Stimulated activated effector memory CD8-positive, alpha-beta T cell treated with anti-CD3 and anti-CD28 coated beads, Interleukin-12 subunit alpha, Interleukin-12 subunit beta, amount 100 ng/mL, for 72 hours (primary cell): ENCODE measurements at regions not wholly inside any gene's neighbourhood (a gene's known extent, or its start where the extent isn't known, plus 50 kb on each side); places are given as distances from the start of the nearest gene placed in this dataset.
"Not testable (repeated sequence)": the region's sequence is repeated elsewhere in the genome, so short reads cannot be mapped to it uniquely, and the experiment has no call there.

Source experiments
- ATAC-seq: fragments of 150-1000 bp; cut with Tn5 transposase; 2 replicates; pipeline ENCODE4 v1.10.0; 2021
- DNase-seq, 2 donors: peaks; one replicate each; pipeline ENCODE4 v3.0.0; 2021 to 2022; ENCODE audit warnings: low spot score in 2 of 2
- H3K27ac Mint-ChIP-seq: one replicate; pipeline ENCODE4 v1.8.0; 2022; ENCODE audit warnings: mild to moderate bottlenecking, mixed read lengths
- H3K36me3 Mint-ChIP-seq: one replicate; pipeline ENCODE4 v1.8.0; 2022; ENCODE audit warnings: mild to moderate bottlenecking, mixed read lengths
- H3K4me1 Mint-ChIP-seq: one replicate; pipeline ENCODE4 v1.8.0; 2022; ENCODE audit warnings: mixed read lengths
- H3K4me3 Mint-ChIP-seq: one replicate; pipeline ENCODE4 v1.8.0; 2022; ENCODE audit warnings: mild to moderate bottlenecking, mixed read lengths
- H3K9me3 Mint-ChIP-seq: one replicate; pipeline ENCODE4 v1.8.0; 2022; ENCODE audit warnings: mixed read lengths

- H3K27ac Mint-ChIP-seq: no peak overlapping the region
- no peaks in the 10 kb centered on the region for H3K4me1 Mint-ChIP-seq
- H3K9me3 Mint-ChIP-seq: no peaks in the 10 kb centered on the region
These were observed 180.8 kb upstream of the ATP5MC3 start for GRCh38 chr2:175362331-175362730.

GRCh38 chr2:175359710-175360109, 178.2 kb upstream of the ATP5MC3 start:
- Mint-ChIP-seq H3K27ac (no peak overlapping the region), H3K4me1 (no peaks in the 10 kb centered on the region), H3K9me3 (no peaks in the 10 kb centered on the region), H3K4me3 (no peak overlapping the region), H3K36me3 (no peaks in the 10 kb centered on the region)
- ATAC-seq (no peak), DNase-seq (no peak)

More at GRCh38 chr2:175362331-175362730, 180.8 kb upstream of the ATP5MC3 start:
- no peak for ATAC-seq
- no peak overlapping the region for H3K4me3 Mint-ChIP-seq
- DNase-seq: no peak
- H3K36me3 Mint-ChIP-seq: no peaks in the 10 kb centered on the region

GRCh38 chr2:175356901-175357300, 175.4 kb upstream of the ATP5MC3 start:
- H3K36me3 Mint-ChIP-seq: no peaks in the 10 kb centered on the region
- H3K9me3 Mint-ChIP-seq: no peaks in the 10 kb centered on the region
- DNase-seq (no peak), ATAC-seq (no peak)
- H3K27ac Mint-ChIP-seq: no peak overlapping the region
- H3K4me3 Mint-ChIP-seq: no peak overlapping the region
- no peaks in the 10 kb centered on the region for H3K4me1 Mint-ChIP-seq

DNA sequence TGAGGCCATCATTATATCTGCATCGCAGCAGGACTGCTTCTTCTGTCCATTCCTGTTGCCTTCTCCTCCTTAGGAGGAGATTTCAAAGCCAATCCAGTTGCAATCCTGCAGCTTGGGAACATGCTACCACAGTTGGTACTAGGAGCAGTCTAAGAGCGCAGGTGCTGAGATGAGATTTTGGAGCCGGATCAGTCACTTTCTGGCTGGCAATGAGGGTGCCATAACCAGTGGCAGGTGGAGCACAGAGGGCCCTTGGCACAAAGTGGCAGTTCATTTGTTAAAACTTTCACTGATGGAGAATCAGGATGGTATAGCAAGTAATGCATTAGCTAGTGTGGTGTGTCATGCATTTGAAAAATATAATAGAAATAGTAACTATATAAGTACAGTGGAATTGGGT, 173.7 kb upstream of the ATP5MC3 start:
- ATAC-seq (no peak), DNase-seq (no peak)
- Mint-ChIP-seq H3K4me3 (no peak overlapping the region), H3K36me3 (no peaks in the 10 kb centered on the region), H3K9me3 (no peaks in the 10 kb centered on the region), H3K27ac (no peak overlapping the region), H3K4me1 (no peaks in the 10 kb centered on the region)

DNA sequence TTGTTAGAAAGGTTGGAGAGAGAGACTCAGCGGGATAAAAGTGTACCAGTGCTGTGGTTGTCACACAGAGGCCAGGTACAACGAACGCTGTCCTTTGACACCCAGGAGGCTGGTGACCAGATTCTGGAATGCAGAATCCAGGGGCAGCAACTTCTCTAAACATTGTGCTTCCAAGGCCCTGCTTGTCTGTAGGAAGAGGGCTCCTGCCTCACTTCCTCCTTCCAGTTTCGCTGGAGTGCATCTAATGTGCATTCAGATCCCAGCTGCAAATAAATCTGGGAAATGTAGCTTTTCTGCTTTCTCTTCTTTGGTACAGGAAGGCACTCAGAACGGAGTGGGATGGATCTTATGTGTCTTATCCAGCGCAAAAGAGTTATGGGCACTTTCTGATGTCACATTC, 171.8 kb upstream of the ATP5MC3 start:
- Mint-ChIP-seq H3K36me3 (no peaks in the 10 kb centered on the region), H3K9me3 (no peaks in the 10 kb centered on the region), H3K4me3 (no peak overlapping the region), H3K27ac (no peak overlapping the region), H3K4me1 (no peaks in the 10 kb centered on the region)
- no peak for ATAC-seq
- DNase-seq: no peak

DNA sequence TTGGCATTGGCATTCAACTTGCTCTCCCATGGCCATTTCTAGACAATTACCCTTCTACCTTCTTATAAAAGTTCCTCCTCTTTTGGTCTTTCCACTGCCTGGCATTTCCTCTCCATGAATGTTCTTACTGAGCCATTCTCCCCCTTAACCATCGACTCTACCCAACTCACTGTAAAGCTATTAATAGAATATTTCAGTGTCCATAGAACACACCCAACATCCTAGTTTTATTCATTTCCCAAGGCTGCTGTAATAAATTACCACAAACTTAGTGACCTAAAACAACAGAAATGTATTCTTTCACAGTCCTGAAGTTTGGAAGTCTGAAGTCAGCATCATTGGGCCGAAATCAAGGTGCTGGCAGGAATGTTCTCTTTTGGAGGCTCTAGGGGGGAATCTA, 170.0 kb upstream of the ATP5MC3 start:
- Mint-ChIP-seq H3K4me3 (no peak overlapping the region), H3K9me3 (no peaks in the 10 kb centered on the region), H3K36me3 (no peaks in the 10 kb centered on the region), H3K4me1 (no peaks in the 10 kb centered on the region), H3K27ac (no peak overlapping the region)
- DNase-seq (no peak), ATAC-seq (no peak)

DNA sequence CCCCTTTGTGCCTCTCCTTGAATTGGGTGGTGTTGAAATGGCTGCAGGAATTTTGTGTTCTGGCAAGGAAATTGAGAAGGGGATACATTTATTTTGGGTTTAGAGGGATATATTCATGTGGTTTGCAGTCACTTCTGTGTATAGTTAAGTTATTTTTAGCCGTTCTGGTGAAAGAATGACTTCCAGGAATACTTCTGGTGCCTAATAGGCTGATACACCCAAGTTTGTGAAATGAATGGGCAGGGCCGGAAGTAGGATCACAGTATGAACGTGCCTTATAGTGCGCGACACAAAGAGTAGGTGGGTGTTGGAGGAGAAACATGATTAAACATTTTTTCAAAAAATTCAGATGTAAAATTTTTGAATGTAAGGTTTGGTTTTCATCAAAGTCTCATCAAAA, 168.6 kb upstream of the ATP5MC3 start:
- H3K27ac Mint-ChIP-seq: no peak overlapping the region
- H3K4me1 Mint-ChIP-seq: no peaks in the 10 kb centered on the region
- no peak overlapping the region for H3K4me3 Mint-ChIP-seq
- no peaks in the 10 kb centered on the region for H3K9me3 Mint-ChIP-seq
- no peak for DNase-seq
- no peak for ATAC-seq
- no peaks in the 10 kb centered on the region for H3K36me3 Mint-ChIP-seq

DNA sequence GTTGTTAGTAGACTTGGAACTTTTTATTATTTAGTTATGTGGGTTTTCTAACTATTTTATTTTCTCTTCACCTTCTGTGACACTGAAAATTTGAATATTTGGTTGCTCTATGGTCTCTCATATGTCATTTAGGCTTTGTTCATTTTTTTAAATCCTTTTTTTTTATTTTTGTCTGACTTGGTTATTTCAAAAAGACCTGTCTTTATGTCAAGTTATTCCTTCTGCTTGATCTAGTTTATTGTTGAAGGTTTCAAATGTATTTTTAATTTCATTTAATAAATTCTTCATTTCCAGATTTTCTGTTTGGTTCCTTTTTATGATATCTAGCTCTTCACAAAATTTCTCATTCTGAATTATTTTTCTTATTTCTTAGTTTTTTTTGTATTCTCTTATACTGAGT, 160.6 kb upstream of the ATP5MC3 start:
- Mint-ChIP-seq H3K27ac (no peak overlapping the region), H3K4me3 (no peak overlapping the region), H3K4me1 (no peaks in the 10 kb centered on the region), H3K9me3 (peaks cover 22% of the 10 kb centered on the region), H3K36me3 (no peaks in the 10 kb centered on the region)
- ATAC-seq (no peak), DNase-seq (no peak)

GRCh38 chr2:175330195-175330594, 148.7 kb upstream of the ATP5MC3 start:
- no peak for DNase-seq
- Mint-ChIP-seq H3K36me3 (no peaks in the 10 kb centered on the region), H3K9me3 (peaks cover 8% of the 10 kb centered on the region), H3K27ac (no peak overlapping the region), H3K4me1 (peaks cover 6% of the 10 kb centered on the region), H3K4me3 (no peak overlapping the region)
- no peak for ATAC-seq

- DNase-seq: no peak
- peaks cover 6% of the 10 kb centered on the region for H3K4me1 Mint-ChIP-seq
- H3K4me3 Mint-ChIP-seq: no peak overlapping the region
- ATAC-seq: no peak
- no peaks in the 10 kb centered on the region for H3K36me3 Mint-ChIP-seq
- H3K9me3 Mint-ChIP-seq: peaks cover 8% of the 10 kb centered on the region
- H3K27ac Mint-ChIP-seq: no peak overlapping the region
These were observed 145.3 kb upstream of the ATP5MC3 start for GRCh38 chr2:175326801-175327200.

GRCh38 chr2:175326164-175326563, 144.7 kb upstream of the ATP5MC3 start:
- not testable (repeated sequence) for H3K4me1 Mint-ChIP-seq, H3K27ac Mint-ChIP-seq, H3K36me3 Mint-ChIP-seq, ATAC-seq, H3K9me3 Mint-ChIP-seq, DNase-seq, H3K4me3 Mint-ChIP-seq

DNA sequence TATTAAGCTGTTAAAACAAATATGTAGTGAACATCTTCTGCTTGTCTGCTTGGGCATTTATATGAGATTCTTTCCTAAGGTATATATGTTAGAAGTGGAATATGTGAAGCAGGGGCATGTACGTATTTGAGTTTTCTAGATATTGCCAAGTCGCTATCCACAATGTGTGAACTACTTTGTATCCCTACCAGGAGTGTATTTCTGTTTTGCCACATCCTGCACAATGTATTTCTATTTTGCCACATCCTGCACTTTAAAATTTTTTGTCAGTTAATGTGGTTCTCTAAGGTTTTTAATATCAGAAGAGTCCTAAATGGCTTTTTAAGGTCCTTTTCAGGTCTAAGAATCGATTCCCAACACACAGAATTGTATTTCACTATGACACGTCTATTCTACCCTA, 141.7 kb upstream of the ATP5MC3 start:
- no peaks in the 10 kb centered on the region for H3K4me1 Mint-ChIP-seq
- no peak overlapping the region for H3K27ac Mint-ChIP-seq
- DNase-seq (no peak), ATAC-seq (no peak)
- H3K4me3 Mint-ChIP-seq: no peak overlapping the region
- H3K36me3 Mint-ChIP-seq: no peaks in the 10 kb centered on the region
- peaks cover 8% of the 10 kb centered on the region for H3K9me3 Mint-ChIP-seq

DNA sequence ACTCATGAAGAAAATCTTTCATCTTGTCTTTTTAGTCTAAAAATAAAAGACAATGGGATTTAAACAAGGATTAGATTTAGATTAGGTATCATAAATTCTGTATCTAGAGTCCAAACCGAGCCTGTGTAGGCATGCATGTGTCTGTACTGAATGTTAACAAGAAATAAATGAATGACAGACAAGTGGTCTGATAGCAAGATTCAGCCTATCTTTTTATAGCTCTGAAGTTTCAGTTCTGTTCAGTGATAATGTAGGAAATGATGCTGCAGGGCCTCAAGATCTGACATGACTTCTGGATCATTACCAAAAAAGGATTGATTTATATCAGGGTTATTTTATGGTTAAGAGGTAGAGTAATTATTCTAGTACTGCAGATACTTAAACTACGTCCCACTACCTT, 137.0 kb upstream of the ATP5MC3 start:
- Mint-ChIP-seq H3K36me3 (no peaks in the 10 kb centered on the region), H3K9me3 (no peaks in the 10 kb centered on the region), H3K27ac (no peak overlapping the region), H3K4me1 (no peaks in the 10 kb centered on the region), H3K4me3 (no peak overlapping the region)
- no peak for DNase-seq
- no peak for ATAC-seq

DNA sequence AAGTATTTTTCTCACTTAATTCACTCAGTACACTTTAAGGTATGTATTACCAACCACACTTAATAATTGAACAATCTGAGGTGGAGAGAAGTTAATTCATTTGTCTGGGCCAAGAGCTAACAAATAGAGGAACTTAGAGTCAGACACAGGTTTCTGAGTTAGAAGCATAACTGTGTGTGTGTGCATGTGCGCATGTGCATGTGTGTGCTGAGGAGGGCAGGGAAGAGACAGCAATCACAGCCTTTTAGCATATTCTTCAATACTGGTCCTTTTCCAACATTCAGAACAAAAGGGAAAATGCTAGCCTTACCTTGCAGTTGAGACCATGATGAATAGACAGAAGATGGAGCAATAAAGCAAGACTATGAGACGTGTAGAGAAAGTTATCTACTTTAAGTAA, 136.2 kb upstream of the ATP5MC3 start:
- no peak for DNase-seq
- no peak overlapping the region for H3K27ac Mint-ChIP-seq
- no peak overlapping the region for H3K4me3 Mint-ChIP-seq
- no peaks in the 10 kb centered on the region for H3K4me1 Mint-ChIP-seq
- H3K9me3 Mint-ChIP-seq: no peaks in the 10 kb centered on the region
- H3K36me3 Mint-ChIP-seq: no peaks in the 10 kb centered on the region
- no peak for ATAC-seq

- Mint-ChIP-seq H3K27ac (no peak overlapping the region), H3K4me3 (no peak overlapping the region), H3K9me3 (no peaks in the 10 kb centered on the region), H3K4me1 (no peaks in the 10 kb centered on the region), H3K36me3 (no peaks in the 10 kb centered on the region)
- ATAC-seq (no peak), DNase-seq (no peak)
These were observed 130.6 kb upstream of the ATP5MC3 start for GRCh38 chr2:175312137-175312536.

DNA sequence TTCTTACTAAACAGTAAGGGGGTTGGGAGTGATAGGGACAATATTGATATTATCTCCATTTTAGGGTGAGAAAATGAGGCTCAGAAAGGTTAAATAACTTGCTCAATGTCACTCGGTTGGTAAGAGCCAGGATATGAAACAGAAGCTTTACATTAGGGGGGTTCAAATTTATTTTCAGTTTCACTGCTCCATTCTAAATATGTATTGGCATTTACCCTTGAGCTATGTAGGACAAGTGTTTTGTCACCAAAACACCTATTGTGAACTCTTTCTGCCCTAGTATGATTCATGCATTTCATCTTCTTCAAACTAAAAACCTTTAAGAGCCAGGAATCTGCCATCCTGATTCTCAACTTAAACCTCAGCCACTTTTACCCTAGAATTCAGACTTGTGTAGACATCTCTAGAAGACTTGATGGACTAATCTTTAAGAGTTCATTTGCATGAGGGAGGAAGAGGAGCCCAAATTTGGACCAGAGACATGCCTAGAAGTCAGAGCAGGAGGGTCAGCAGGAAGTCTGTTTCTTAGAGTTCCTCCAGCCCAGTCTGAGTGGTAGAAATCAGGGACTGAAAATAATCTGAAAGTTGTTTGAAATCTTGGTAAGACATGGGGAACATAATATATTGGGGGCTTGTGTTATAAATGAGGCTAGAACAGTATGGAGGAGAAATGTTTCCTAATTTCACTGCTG, 129.4 kb upstream of the ATP5MC3 start:
- Mint-ChIP-seq H3K9me3 (no peaks in the 10 kb centered on the region), H3K36me3 (no peaks in the 10 kb centered on the region), H3K4me1 (no peaks in the 10 kb centered on the region), H3K4me3 (no peak overlapping the region), H3K27ac (no peak overlapping the region)
- ATAC-seq: no peak
- DNase-seq: no peak

GRCh38 chr2:175309799-175310198, 128.3 kb upstream of the ATP5MC3 start:
- ATAC-seq (no peak), DNase-seq (no peak)
- H3K4me1 Mint-ChIP-seq: no peaks in the 10 kb centered on the region
- no peak overlapping the region for H3K4me3 Mint-ChIP-seq
- H3K9me3 Mint-ChIP-seq: no peaks in the 10 kb centered on the region
- no peaks in the 10 kb centered on the region for H3K36me3 Mint-ChIP-seq
- H3K27ac Mint-ChIP-seq: no peak overlapping the region
